Right atrium auricular region (tissue), 2 donors: ENCODE measurements at regions not wholly inside any gene's neighbourhood (a gene's known extent, or its start where the extent isn't known, plus 50 kb on each side); places are given as distances from the start of the nearest gene placed in this dataset.

Experiments used
- DNase-seq: peaks from one replicate; pipeline ENCODE4 v3.0.0-alpha.2; 2019; ENCODE audit warnings: low spot score
- H3K27ac ChIP-seq, 2 donors: fragments of 200-600 bp; sonication (generic); 1 replicate in 1 of 2; 2 replicates in 1 of 2; pipeline ENCODE4 v1.5.1; 2016 to 2019
- H3K27me3 ChIP-seq, 2 donors: fragments of 200-600 bp; sonication (generic); one replicate each; pipeline versions ENCODE4 v1.5.1 to v1.6.0; 2017 to 2019
- H3K36me3 ChIP-seq: fragments of 200-600 bp; sonication (generic); one replicate; pipeline ENCODE4 v1.5.1; 2016
- H3K4me1 ChIP-seq, 2 donors: fragments of 200-600 bp; sonication (generic); one replicate each; pipeline versions ENCODE4 v1.5.1 to v1.6.0; 2017 to 2019
- H3K4me3 ChIP-seq, 2 donors: fragments of 200-600 bp; sonication (generic); 1 replicate in 1 of 2; 2 replicates in 1 of 2; pipeline ENCODE4 v1.5.1; 2017 to 2019; ENCODE audit warnings: mild to moderate bottlenecking in 1 of 2, moderate library complexity in 1 of 2
- H3K9me3 ChIP-seq, 2 donors: fragments of 200-600 bp; sonication (generic); one replicate each; pipeline ENCODE4 v1.5.1; 2019
- TF ChIP-seq, protein P1 (sequence below), 2 donors: fragments of 200-600 bp; sonication (generic); IDR thresholded peaks; one replicate each; pipeline ENCODE4 v1.5.1; 2019; ENCODE audit warnings: antibody characterized with exemption in 2 of 2

DNA sequence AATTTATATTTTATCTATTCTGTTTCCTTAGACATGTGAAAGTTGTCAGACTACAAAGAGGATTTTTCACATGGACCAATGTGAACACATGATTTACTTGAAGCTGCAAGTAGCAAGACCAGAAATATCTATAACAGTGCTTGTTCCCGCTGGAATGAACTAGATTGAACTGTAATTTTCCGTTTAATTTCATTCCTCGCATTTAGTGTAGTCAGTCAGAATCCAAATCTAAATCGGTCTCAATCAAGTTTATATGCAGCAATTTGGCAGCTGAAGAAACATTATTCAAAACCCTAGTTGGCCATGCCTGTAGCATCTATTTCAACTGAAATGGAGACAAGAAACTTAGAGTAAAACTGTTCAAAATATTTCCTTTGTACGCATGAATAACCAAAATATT is 570.7 kb upstream of the SLITRK5 start:
- Histone ChIP-seq H3K27me3 (no peaks in the 10 kb centered on the region), H3K4me3 (no peak overlapping the region), H3K4me1 (no peaks in the 10 kb centered on the region), H3K9me3 (no peaks in the 10 kb centered on the region), H3K27ac (no peak overlapping the region), H3K36me3 (no peaks in the 10 kb centered on the region)
- no peak for DNase-seq
- TF ChIP-seq, protein P1, sequence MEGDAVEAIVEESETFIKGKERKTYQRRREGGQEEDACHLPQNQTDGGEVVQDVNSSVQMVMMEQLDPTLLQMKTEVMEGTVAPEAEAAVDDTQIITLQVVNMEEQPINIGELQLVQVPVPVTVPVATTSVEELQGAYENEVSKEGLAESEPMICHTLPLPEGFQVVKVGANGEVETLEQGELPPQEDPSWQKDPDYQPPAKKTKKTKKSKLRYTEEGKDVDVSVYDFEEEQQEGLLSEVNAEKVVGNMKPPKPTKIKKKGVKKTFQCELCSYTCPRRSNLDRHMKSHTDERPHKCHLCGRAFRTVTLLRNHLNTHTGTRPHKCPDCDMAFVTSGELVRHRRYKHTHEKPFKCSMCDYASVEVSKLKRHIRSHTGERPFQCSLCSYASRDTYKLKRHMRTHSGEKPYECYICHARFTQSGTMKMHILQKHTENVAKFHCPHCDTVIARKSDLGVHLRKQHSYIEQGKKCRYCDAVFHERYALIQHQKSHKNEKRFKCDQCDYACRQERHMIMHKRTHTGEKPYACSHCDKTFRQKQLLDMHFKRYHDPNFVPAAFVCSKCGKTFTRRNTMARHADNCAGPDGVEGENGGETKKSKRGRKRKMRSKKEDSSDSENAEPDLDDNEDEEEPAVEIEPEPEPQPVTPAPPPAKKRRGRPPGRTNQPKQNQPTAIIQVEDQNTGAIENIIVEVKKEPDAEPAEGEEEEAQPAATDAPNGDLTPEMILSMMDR (IDR thresholded peaks at IDR 0.05): no peak

DNA sequence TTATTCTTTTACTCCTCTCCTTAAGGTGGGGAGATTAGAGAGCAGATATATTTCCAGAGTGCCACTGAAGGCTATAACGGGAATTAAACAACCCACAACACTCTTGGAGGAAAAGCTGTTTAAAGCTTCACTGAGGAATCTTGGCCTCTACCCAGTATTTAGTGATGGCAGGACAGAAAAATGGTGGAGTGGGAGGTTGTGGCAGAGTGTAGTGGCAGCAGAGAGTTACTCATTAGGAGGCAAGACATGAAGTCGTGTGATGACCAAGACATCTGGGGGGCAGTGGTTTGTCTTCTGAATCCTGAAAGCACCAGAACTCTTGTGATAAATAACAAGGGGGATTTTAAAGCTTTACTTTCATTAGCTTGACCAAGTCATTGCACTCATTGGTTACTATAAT is 563.5 kb upstream of the SLITRK5 start:
- no peak for DNase-seq
- TF ChIP-seq, protein P1 (IDR thresholded peaks at IDR 0.05): no peak
- Histone ChIP-seq H3K27me3 (no peaks in the 10 kb centered on the region), H3K4me1 (no peaks in the 10 kb centered on the region), H3K27ac (no peak overlapping the region), H3K4me3 (no peak overlapping the region), H3K36me3 (no peaks in the 10 kb centered on the region), H3K9me3 (no peaks in the 10 kb centered on the region)

DNA sequence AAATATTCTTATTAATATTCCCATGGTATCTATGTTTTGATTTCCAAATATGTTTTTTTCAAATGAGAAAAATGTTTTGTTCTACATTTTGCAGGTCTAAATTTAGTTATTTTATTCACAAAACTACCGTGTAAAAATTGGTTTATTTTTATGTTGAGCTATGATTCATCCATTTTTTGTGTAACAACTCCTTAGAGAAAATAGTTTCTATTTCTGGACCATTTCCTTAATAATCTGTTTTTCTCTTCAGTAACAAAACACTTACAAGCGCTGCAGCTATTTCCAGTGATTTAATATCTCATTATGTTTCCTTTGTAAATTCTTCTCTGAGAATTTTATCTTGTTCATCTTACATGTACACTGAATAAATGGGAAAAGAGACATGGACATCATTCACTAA is 550.7 kb upstream of the SLITRK5 start:
- TF ChIP-seq, protein P1 (IDR thresholded peaks at IDR 0.05): no peak
- Histone ChIP-seq H3K27ac (no peak overlapping the region), H3K27me3 (no peaks in the 10 kb centered on the region), H3K36me3 (no peaks in the 10 kb centered on the region), H3K9me3 (no peaks in the 10 kb centered on the region), H3K4me3 (no peak overlapping the region), H3K4me1 (no peaks in the 10 kb centered on the region)
- DNase-seq: no peak

DNA sequence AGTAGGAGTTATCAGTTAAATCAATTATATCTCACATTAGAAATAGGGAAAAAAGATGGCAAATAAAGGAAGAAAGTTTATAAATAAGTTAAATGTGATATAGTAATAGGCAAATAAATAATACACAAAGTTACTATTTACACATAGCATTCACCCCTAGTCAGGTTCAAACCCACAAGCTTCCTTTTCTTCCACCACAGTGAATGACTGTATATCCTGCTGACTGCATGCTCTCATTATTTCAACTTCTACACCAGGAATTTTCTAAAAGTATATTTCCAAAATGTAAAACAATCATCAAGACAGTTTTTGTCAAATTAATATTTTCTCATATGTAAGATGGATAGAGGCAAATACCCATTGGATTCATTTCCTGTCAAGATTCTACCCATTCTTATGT is 548.6 kb upstream of the SLITRK5 start:
- no peak overlapping the region for H3K4me3 ChIP-seq
- no peak for DNase-seq
- TF ChIP-seq, protein P1 (IDR thresholded peaks at IDR 0.05): no peak
- no peaks in the 10 kb centered on the region for H3K9me3 ChIP-seq
- no peaks in the 10 kb centered on the region for H3K36me3 ChIP-seq
- H3K27me3 ChIP-seq: no peaks in the 10 kb centered on the region
- no peak overlapping the region for H3K27ac ChIP-seq
- no peaks in the 10 kb centered on the region for H3K4me1 ChIP-seq

DNA sequence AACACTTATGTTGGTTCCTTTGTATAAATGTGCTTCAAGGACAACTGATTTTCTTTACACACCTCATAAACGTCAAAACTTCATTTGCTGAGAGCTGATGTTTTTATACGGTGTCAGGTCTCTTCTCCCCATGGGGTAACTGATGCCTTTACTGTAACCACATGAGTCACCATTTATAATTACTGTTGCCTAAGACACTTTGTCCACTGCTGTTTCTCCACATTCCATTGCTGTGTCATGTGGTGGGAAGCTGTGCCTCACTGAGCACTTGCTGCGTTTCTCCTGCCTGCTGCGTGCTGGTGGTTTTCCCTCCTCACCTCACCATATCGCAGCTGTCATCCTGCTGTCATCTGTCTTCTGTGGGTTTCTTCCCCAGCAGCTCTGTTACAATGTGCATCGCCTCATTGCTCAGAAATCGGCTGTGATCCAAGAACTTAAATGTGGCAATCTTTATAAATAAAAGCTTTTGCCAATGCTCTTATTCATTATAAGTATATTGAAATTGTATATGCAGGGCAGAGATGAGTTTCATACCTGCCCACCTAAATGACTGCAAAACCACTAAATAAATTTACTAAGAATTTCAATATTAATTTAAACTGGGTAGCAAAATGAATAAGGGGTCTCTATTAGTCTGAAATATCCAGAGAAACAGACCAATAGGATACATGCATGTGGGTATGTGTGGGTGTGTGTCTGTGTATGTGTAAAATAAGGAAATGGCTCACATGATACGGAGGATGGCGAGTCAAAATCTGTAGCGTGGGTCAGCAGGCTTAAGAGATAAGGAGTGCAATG is 547.0 kb upstream of the SLITRK5 start:
- Histone ChIP-seq H3K27ac (no peak overlapping the region), H3K4me3 (no peak overlapping the region), H3K9me3 (no peaks in the 10 kb centered on the region), H3K4me1 (no peaks in the 10 kb centered on the region), H3K27me3 (no peaks in the 10 kb centered on the region), H3K36me3 (no peaks in the 10 kb centered on the region)
- TF ChIP-seq, protein P1 (IDR thresholded peaks at IDR 0.05): no peak
- DNase-seq: no peak

DNA sequence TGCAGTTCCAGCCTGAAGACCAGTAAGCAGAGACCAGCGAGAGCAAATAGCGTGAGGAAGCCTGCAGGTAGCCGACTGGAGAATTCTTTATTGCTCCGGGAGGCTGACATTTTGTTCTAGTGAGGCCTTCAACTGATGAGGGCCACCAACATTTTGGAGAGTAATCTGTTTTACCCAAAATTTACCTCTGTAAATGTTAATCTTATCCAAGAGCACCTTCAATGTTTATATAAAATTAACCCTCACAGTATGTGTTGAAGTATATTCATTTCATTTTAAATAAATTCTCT is 546.4 kb upstream of the SLITRK5 start:
- H3K4me3 ChIP-seq: no peak overlapping the region
- H3K27me3 ChIP-seq: no peaks in the 10 kb centered on the region
- TF ChIP-seq, protein P1 (IDR thresholded peaks at IDR 0.05): no peak
- DNase-seq: no peak
- H3K4me1 ChIP-seq: no peaks in the 10 kb centered on the region
- H3K36me3 ChIP-seq: no peaks in the 10 kb centered on the region
- H3K9me3 ChIP-seq: no peaks in the 10 kb centered on the region
- H3K27ac ChIP-seq: no peak overlapping the region
